GM21423 (cell line): ENCODE measurements at regions not wholly inside any gene's neighbourhood (a gene's known extent, or its start where the extent isn't known, plus 50 kb on each side); places are given as distances from the start of the nearest gene placed in this dataset.
"Not testable (repeated sequence)": the region's sequence is repeated elsewhere in the genome, so short reads cannot be mapped to it uniquely, and the experiment has no call there.

ENCODE experiments used
- ATAC-seq: cut with Tn5 transposase; IDR thresholded peaks from one replicate; pipeline ENCODE4 v1.9.1; 2021; ENCODE audit warnings: mild to moderate bottlenecking, moderate library complexity; ENCODE audit not compliant: unreplicated experiment

DNA sequence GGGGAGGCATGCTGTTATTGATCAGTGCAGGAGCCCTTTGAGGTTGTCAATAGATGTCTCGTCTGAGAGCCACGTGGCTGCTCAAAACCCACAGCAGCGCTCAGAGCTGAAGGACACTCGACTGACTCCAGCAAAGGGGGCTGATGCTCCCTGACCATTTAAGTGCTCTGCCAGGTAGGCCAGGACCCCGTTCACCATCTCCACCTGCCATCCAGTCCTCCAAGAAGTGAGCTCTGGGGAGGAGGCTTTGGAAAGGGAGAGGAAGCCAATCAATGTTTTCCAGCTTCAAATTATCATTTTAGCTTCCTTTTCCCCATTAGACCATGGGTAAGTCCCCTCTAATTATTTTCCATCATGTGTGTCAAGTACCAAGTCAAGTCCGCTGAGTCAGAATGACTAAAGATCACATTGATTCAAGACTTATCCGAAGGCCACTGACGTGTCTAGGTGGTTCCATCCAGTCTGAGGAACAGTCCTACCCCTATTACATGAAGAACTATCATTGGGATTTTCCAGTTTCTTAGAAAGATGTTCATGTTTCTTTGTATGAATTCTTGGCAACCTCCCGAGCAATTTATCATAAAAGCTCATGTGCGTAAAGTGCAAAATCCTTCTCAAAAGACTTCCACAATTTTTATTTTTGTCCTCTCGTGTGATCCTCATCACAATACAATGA is 302.6 kb upstream of the LYZL1 start:
- ATAC-seq, result no peak

DNA sequence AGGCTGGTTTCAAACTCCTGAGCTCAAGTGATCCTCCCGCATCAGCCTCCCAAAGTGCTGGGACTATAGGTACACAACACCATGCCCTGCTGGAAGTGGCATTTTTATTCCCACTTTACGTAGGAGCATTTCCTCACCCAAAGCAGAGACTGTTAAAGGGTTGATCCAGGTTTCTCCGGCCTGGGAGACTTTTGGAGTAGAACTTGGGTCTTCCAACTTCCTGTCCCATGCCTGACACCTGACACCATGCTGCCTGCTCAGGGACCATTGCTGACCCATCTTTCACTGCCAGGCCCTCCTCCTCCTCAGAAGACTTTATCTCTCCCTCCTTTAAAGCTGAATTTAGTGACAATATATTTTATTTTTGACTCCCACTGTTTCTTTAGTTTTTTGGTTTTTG is 302.0 kb upstream of the LYZL1 start:
- no peak for ATAC-seq

DNA sequence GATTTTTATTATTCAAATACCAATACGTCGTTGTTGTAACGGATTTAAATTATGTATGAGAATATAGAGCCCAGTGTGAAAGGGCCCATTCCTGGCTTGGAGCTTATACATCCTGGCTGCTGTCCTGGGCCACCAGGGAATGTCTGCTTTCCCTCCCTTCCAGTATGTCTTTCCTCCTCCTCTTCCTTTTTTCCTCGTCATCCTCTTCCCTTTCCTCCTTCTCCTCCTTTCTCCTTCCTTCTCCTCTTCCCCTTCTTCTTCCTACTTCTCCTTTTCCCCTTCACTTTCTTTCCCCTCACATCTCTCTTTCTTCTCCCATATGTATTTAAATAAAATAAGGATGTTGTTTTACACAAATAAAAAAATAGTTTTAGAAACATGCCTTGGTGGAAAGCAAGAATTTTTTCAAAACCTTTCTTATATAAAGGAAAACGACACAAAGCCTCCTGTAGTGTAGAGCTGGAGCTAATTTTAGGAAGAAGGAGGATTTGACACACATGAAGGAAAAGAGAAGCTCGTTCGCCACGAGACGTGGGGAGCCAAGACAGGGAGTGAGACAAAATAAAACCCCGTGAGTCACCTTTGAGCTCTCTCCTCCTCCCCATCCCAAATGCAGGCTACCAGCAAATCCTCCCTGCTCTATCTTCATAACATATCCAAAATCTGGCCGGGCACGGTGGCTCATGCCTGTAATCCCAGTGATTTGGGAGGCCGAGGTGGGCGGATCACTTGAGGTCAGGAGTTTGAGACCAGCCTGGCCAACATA is 301.1 kb upstream of the LYZL1 start:
- ATAC-seq, result no peak

DNA sequence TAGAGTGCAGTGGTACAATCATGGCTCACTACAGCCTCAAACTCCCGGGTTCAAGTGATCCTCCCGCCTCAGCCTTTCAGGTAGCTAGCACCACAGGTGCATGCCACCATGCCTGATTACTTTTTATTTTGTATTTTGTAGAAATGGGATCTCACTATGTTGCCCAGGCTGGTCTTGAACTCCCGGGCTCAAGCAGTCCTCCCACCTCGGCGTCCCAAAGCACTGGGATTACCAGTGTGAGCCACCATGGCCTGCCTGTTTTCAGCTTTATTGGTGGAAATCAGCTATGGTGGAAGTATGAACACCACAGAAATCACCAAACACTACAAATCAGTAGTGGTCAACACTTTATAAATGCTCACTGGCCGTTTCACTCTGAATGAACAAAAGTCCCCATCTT is 299.9 kb upstream of the LYZL1 start:
- no peak for ATAC-seq

GRCh38 chr10:28991333-28992270 is 297.3 kb upstream of the LYZL1 start:
- ATAC-seq, result no peak

DNA sequence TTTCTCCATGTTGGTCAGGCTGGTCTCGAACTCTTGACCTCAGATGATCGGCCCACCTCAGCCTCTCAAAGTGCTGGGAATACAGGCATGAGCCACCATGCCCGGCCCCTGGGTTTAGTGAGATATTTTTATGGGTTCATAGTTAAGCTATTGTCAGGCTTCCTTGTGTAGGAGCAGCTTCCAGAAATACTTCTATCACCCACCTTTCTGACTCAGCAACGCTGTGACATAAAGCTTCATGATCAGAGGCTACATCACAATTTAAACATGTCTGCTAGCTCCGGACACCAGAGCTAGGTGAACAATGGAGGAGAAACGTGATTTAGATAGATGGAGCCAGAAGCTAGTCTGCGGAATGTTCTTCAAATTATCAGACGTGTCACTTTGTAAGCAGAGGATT is 295.8 kb upstream of the LYZL1 start:
- no peak for ATAC-seq

DNA sequence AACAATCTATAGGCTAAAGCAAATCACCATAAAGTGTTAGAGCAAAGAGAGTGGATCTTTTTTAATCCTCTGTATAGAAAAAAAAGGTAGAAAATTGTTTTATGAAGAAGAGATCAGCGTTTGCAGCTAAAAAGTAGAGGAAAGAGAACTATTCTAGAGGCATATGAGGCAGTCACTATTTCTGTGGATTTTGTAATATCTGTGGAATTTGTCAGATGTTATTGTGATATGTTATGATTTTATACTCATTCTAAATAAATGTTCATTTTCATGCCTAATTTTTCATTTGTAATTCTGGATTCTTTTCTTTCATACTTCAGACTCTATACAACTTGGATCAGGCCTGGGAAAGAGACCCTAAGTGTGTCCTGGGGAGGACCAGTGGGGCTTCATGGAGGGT is 295.0 kb upstream of the LYZL1 start:
- ATAC-seq, result no peak

GRCh38 chr10:28994802-28995201 is 294.1 kb upstream of the LYZL1 start:
- not testable (repeated sequence) for ATAC-seq

- ATAC-seq, result no peak
Observed at GRCh38 chr10:28995497-28995896, 293.4 kb upstream of the LYZL1 start.

DNA sequence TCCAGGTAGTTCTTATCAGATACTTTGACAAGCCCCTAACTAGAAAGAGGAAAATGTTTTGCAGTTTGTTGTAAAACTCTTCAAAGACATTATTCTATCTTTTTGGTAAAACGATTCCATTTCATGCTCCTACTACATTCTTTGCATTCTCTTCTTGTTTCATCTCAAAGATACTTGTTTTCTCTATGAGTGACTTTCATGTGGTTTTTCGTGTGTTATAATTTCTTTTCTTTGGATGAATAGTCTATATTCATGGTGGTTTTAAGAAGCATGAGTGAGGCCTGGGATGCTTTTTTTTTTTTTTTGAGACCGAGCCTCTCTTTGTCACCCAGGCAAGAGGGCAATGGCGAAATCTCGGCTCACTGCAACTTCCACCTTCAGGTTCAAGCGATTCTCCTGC is 292.5 kb upstream of the LYZL1 start:
- ATAC-seq, result no peak

DNA sequence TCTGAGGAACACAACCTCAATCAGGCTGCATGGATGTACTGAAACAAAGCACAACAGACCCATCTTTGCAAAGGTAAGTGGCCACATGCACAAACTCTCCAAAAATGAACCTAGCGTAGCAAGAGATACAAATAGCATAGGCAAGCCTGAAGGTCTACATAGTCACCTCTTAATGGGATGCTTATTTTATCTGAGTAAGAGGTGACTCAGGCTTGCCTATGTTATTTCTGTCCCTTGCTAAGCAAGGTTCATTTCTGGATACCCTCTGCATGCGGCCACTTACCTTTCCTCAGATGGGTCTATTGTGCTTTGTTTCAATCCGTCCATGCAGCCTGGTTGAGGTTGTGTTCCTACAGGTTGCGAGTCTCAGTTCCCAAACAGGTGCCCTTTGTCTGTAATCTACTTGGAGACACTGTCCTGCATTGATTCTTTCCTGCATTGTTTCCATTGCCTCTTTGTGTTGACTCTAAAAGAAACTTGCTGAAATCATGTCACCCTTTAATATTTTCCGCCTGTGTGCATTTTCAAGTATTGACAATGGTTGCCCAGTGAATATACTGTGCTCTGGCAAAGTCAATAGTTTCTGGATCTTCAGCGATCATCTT is 291.8 kb upstream of the LYZL1 start:
- no peak for ATAC-seq

DNA sequence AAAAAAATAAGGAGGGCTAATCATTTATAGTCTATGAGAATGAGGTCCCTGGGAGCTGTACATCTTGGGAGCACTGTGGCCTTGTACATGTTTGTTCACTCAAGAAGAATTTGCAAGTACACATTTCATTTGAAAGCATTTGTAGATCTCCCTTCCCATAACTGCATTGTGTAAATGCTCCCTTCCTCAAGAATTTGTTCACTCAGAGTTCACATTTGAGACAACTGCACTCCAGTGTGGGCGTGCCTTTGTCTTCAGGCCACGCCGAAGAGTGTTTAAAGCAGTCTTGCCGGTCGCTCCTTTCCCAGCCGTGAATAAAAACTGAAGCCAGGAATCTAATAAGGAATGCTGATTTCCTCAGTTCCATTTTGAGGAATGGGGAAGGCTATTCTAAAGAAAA is 291.1 kb upstream of the LYZL1 start:
- no peak for ATAC-seq

DNA sequence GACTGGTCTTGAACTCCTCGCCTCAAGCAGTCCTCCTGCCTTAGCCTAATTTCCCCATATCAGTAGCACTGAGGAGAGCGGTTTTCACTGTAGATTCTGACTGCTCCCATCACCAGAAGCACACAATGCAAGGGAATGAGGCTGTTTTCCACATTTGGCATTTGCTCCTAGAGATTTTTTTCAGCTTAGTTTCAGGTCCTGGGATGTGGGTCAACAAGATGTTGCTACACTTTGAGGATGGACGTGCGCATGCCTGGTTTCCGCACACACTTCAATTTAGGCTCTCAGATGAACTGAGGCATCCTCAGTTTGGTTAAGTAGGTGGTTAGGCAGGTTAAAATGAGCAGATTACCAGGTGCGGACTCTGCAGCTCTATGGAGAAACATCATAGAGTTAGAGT is 287.1 kb upstream of the LYZL1 start:
- ATAC-seq, result no peak

- not testable (repeated sequence) for ATAC-seq
Observed at GRCh38 chr10:29003014-29003413, 285.9 kb upstream of the LYZL1 start.

- ATAC-seq, result no peak
Observed at GRCh38 chr10:29005988-29006387, 282.9 kb upstream of the LYZL1 start.

GRCh38 chr10:29007370-29007747 is 281.5 kb upstream of the LYZL1 start:
- ATAC-seq, result no peak

- no peak for ATAC-seq
Observed at GRCh38 chr10:29007748-29008610, 280.9 kb upstream of the LYZL1 start.

GRCh38 chr10:29009464-29009863 is 279.4 kb upstream of the LYZL1 start:
- ATAC-seq, result no peak

DNA sequence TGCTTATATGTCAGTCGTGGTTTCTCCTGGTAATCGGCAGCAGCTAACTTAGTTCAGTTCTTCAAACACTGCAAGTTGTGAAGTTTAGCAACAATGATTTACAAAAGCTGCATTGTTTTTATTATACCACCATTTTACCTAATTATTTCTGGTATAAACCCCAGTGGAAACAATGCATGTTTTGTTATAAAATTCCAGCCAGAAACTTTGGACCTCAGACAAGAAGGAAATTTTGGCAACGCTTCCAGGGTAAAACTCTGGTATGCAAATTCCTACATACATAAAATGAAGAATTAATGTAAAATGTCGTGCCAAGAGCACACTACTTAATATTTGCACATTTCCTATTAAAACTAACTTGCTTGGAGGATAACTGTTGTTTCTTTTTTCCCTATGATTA is 277.4 kb upstream of the LYZL1 start:
- ATAC-seq, result no peak

DNA sequence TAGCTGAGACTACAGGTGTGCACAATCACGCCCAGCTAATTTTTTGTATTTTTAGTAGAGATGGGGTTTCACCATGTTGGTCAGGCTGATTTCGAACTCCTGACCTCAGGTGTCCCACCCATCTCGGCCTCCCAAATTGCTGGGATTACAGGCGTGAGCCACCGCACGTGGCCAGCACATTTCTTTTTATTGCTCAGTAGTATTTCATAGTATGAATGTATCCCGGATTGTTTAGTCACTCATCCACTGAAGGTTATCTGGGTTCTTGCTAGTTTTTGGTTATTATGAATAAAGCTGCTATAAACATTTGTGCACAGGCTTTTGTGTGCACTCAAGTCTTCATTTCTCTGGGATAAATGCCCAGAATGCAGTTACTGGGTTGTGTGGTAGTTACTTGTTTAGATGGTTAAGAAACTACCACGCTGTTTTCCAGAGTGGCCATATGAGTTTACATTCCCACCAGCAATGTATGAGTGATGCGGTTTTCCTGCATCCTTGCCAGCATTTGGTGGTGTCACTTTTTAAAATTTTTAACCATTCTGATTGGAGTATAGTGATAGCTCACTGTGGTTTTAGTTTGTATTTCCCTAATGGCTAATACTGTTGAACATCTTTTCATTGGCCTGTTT is 275.8 kb upstream of the LYZL1 start:
- no peak for ATAC-seq
